ENCODE measurements at regions not wholly inside any gene's neighbourhood (a gene's known extent, or its start where the extent isn't known, plus 50 kb on each side); places are given as distances from the start of the nearest gene placed in this dataset.

GRCh38 chr22:47367993-47368945 is 605.8 kb downstream of the TBC1D22A start:
- TF ChIP-seq CTCF (IDR thresholded peaks at IDR 0.05) (no peak), ZFX (IDR thresholded peaks at IDR 0.05; ENCODE audit: borderline replicate concordance) (no peak)
